GM23338 (cell line): ENCODE measurements at regions not wholly inside any gene's neighbourhood (a gene's known extent, or its start where the extent isn't known, plus 50 kb on each side); places are given as distances from the start of the nearest gene placed in this dataset.

ENCODE experiments used
- ATAC-seq: fragments of 200-7000 bp; cut with Tn5 transposase; 3 replicates; pipeline ENCODE4 v1.9.1; 2020
- DNase-seq: peaks from one replicate; pipeline ENCODE4 v3.0.0-alpha.2; 2015; ENCODE audit warnings: low spot score
- H2AFZ ChIP-seq: fragments of 200-600 bp; sonication (generic); 2 replicates; pipeline ENCODE4 v1.8.0; 2016; ENCODE audit warnings: antibody characterized with exemption, mild to moderate bottlenecking, moderate library complexity
- H3F3A ChIP-seq: fragments of 200-600 bp; sonication (generic); replicated peaks from 2 replicates; pipeline ENCODE4 v1.8.0; 2017; ENCODE audit warnings: antibody characterized with exemption, mixed run types, low read depth
- H3K27ac ChIP-seq: fragments of 200-600 bp; sonication (generic); 2 replicates; pipeline ENCODE4 v1.6.1; 2016; ENCODE audit warnings: low read depth
- H3K27me3 ChIP-seq: fragments of 200-600 bp; sonication (generic); 2 replicates; pipeline ENCODE4 v1.8.0; 2016; ENCODE audit warnings: mild to moderate bottlenecking, mixed run types, moderate library complexity; ENCODE audit not compliant: insufficient read depth
- H3K36me3 ChIP-seq: fragments of 200-600 bp; sonication (generic); 2 replicates; pipeline ENCODE4 v1.8.0; 2016; ENCODE audit warnings: mild to moderate bottlenecking; ENCODE audit not compliant: insufficient read depth
- H3K4me1 ChIP-seq: fragments of 200-600 bp; sonication (generic); 2 replicates; pipeline ENCODE4 v1.8.0; 2016; ENCODE audit warnings: mild to moderate bottlenecking, moderate library complexity; ENCODE audit not compliant: insufficient read depth
- H3K4me2 ChIP-seq: fragments of 200-600 bp; sonication (generic); 2 replicates; pipeline ENCODE4 v1.7.1; 2017; ENCODE audit warnings: mixed run types
- H3K4me3 ChIP-seq: fragments of 200-600 bp; sonication (generic); 2 replicates; pipeline ENCODE4 v1.6.1; 2016; ENCODE audit warnings: mixed run types
- H3K79me2 ChIP-seq: fragments of 200-600 bp; sonication (generic); replicated peaks from 2 replicates; pipeline ENCODE4 v1.8.0; 2017; ENCODE audit warnings: mild to moderate bottlenecking; ENCODE audit not compliant: insufficient read depth
- H3K9me2 ChIP-seq: fragments of 200-600 bp; sonication (generic); 2 replicates; pipeline ENCODE4 v1.8.0; 2017; ENCODE audit not compliant: insufficient read depth
- H4K20me1 ChIP-seq: fragments of 200-600 bp; sonication (generic); replicated peaks from 2 replicates; pipeline ENCODE4 v1.8.0; 2017; ENCODE audit warnings: mild to moderate bottlenecking; ENCODE audit not compliant: insufficient read depth
- H3K27ac Mint-ChIP-seq: 2 replicates; pipeline ENCODE4 v1.8.0; 2020; ENCODE audit warnings: inconsistent platforms, mild to moderate bottlenecking, moderate library complexity, mixed read lengths
- H3K27me3 Mint-ChIP-seq: 3 replicates; pipeline ENCODE4 v1.8.0; 2022; ENCODE audit warnings: low read depth, mild to moderate bottlenecking, moderate library complexity, mixed read lengths, inconsistent platforms; ENCODE audit not compliant: insufficient read depth, poor library complexity
- H3K36me3 Mint-ChIP-seq: 3 replicates; pipeline ENCODE4 v1.8.0; 2021; ENCODE audit warnings: low read depth, mild to moderate bottlenecking, inconsistent platforms, moderate library complexity, mixed read lengths
- H3K4me1 Mint-ChIP-seq: 3 replicates; pipeline ENCODE4 v1.8.0; 2020; ENCODE audit warnings: mild to moderate bottlenecking, inconsistent platforms, mixed read lengths
- H3K4me3 Mint-ChIP-seq: 3 replicates; pipeline ENCODE4 v1.8.0; 2021; ENCODE audit warnings: moderate library complexity, mild to moderate bottlenecking, inconsistent platforms, mixed read lengths
- H3K9me3 Mint-ChIP-seq: 3 replicates; pipeline ENCODE4 v1.8.0; 2020; ENCODE audit warnings: moderate library complexity, mild to moderate bottlenecking, inconsistent platforms, mixed read lengths
- EZH2 ChIP-seq: fragments of 200-600 bp; sonication (generic); IDR thresholded peaks from one replicate; pipeline ENCODE4 v1.8.0; 2017; ENCODE audit warnings: antibody characterized with exemption, mild to moderate bottlenecking, low read depth; ENCODE audit not compliant: unreplicated experiment
- EZH2phosphoT487 ChIP-seq: fragments of 200-600 bp; sonication (generic); IDR thresholded peaks from one replicate; pipeline ENCODE4 v1.8.1; 2018; ENCODE audit warnings: antibody characterized with exemption; ENCODE audit not compliant: unreplicated experiment
- NANOG ChIP-seq: IDR thresholded peaks from 2 replicates; pipeline ENCODE4 v1.6.1; 2016; ENCODE audit warnings: antibody characterized with exemption, borderline replicate concordance
- ZNF331 ChIP-seq: fragments of 250-450 bp; sonication (Bioruptor Pico); IDR thresholded peaks from 2 replicates; pipeline ENCODE4 v1.5.0; 2020; ENCODE audit warnings: low read depth, mild to moderate bottlenecking, moderate library complexity
- TF ChIP-seq, protein P1 (sequence below): IDR thresholded peaks from one replicate; pipeline ENCODE4 v1.6.1; 2018; ENCODE audit warnings: antibody characterized with exemption; ENCODE audit not compliant: unreplicated experiment
- TF ChIP-seq, protein P2 (sequence below): IDR thresholded peaks from 2 replicates; pipeline ENCODE4 v1.6.1; 2016; ENCODE audit warnings: antibody characterized with exemption
- TF ChIP-seq, protein P3 (sequence below): fragments of 250-450 bp; sonication (Bioruptor Pico); IDR thresholded peaks from 2 replicates; pipeline ENCODE4 v1.5.0; 2020; ENCODE audit warnings: mild to moderate bottlenecking, moderate library complexity
- TF ChIP-seq, protein P4 (sequence below), 2 experiments: fragments of 200-600 bp in 1 of 2; sonication (generic) in 1 of 2; conservative IDR thresholded peaks; 2 replicates each; pipeline versions ENCODE4 v1.5.1 to v1.6.1; 2016 to 2017; ENCODE audit warnings: antibody characterized with exemption in 2 of 2, low read depth in 2 of 2, mild to moderate bottlenecking in 2 of 2, moderate library complexity in 1 of 2

DNA sequence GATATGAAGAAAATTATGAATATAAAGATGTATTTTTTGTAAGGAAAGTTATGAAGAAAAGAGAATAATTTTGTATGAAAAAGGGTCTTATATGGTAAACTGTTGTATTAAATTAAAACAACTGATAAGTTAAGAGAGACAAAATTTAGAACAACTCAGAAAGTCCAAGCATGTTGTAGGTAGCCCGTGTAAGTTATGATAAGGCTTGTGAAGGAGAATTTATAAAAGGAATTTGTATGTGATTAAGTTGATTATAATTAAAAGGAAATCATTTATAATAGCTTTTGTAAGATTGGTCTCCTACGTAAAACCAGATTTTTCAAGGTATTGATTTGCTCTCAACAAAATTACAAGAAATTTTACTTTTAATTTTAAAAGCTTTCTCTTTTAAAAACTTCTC is 1579.3 kb downstream of the HACE1 start (continued):
- TF ChIP-seq, protein P1, sequence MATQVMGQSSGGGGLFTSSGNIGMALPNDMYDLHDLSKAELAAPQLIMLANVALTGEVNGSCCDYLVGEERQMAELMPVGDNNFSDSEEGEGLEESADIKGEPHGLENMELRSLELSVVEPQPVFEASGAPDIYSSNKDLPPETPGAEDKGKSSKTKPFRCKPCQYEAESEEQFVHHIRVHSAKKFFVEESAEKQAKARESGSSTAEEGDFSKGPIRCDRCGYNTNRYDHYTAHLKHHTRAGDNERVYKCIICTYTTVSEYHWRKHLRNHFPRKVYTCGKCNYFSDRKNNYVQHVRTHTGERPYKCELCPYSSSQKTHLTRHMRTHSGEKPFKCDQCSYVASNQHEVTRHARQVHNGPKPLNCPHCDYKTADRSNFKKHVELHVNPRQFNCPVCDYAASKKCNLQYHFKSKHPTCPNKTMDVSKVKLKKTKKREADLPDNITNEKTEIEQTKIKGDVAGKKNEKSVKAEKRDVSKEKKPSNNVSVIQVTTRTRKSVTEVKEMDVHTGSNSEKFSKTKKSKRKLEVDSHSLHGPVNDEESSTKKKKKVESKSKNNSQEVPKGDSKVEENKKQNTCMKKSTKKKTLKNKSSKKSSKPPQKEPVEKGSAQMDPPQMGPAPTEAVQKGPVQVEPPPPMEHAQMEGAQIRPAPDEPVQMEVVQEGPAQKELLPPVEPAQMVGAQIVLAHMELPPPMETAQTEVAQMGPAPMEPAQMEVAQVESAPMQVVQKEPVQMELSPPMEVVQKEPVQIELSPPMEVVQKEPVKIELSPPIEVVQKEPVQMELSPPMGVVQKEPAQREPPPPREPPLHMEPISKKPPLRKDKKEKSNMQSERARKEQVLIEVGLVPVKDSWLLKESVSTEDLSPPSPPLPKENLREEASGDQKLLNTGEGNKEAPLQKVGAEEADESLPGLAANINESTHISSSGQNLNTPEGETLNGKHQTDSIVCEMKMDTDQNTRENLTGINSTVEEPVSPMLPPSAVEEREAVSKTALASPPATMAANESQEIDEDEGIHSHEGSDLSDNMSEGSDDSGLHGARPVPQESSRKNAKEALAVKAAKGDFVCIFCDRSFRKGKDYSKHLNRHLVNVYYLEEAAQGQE = no peak
- TF ChIP-seq EZH2 = no peak
- no peak for TF ChIP-seq ZNF331
- TF ChIP-seq, protein P2, sequence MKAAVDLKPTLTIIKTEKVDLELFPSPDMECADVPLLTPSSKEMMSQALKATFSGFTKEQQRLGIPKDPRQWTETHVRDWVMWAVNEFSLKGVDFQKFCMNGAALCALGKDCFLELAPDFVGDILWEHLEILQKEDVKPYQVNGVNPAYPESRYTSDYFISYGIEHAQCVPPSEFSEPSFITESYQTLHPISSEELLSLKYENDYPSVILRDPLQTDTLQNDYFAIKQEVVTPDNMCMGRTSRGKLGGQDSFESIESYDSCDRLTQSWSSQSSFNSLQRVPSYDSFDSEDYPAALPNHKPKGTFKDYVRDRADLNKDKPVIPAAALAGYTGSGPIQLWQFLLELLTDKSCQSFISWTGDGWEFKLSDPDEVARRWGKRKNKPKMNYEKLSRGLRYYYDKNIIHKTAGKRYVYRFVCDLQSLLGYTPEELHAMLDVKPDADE = no peak

DNA sequence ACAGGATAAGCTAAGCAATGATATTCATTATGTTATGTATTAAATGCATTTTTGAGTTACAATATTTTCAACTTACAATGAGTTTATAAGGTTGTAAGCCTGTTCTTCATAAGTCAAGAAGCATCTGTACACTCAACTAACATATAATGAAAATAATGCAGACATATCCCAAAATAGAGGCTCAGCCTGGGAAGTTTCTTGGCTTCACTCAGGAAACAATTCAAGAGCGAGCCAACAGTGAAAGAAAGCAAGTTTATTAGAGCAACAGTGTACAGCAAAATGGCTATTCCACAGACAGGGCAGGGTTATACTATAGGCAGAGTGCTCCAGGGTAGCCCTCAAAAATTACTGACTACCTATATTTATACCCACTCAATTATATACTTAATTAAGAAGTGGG is 1581.8 kb downstream of the HACE1 start:
- Histone ChIP-seq H3K9me2 (no peaks in the 10 kb centered on the region), H4K20me1 (no peaks in the 10 kb centered on the region), H3K27ac (no peak overlapping the region), H3K36me3 (no peaks in the 10 kb centered on the region; the same call in 1 of the 2 replicates), H3K79me2 (no peaks in the 10 kb centered on the region), H3K4me3 (no peak overlapping the region), H2AFZ (no peak overlapping the region), H3K4me1 (no peaks in the 10 kb centered on the region), H3K27me3 (no peaks in the 10 kb centered on the region), H3K4me2 (no peak overlapping the region), H3F3A (no peaks in the 10 kb centered on the region)
- Mint-ChIP-seq H3K4me3 (no peak overlapping the region), H3K36me3 (peaks cover 23% of the 10 kb centered on the region; the same call in 2 of the 3 replicates), H3K27me3 (peaks cover 2% of the 10 kb centered on the region), H3K27ac (no peak overlapping the region), H3K9me3 (peaks cover 48% of the 10 kb centered on the region), H3K4me1 (no peaks in the 10 kb centered on the region)
- ATAC-seq = no peak
- DNase-seq = no peak
- TF ChIP-seq EZH2 (no peak), NANOG (no peak), EZH2phosphoT487 (no peak)
- TF ChIP-seq, protein P3, sequence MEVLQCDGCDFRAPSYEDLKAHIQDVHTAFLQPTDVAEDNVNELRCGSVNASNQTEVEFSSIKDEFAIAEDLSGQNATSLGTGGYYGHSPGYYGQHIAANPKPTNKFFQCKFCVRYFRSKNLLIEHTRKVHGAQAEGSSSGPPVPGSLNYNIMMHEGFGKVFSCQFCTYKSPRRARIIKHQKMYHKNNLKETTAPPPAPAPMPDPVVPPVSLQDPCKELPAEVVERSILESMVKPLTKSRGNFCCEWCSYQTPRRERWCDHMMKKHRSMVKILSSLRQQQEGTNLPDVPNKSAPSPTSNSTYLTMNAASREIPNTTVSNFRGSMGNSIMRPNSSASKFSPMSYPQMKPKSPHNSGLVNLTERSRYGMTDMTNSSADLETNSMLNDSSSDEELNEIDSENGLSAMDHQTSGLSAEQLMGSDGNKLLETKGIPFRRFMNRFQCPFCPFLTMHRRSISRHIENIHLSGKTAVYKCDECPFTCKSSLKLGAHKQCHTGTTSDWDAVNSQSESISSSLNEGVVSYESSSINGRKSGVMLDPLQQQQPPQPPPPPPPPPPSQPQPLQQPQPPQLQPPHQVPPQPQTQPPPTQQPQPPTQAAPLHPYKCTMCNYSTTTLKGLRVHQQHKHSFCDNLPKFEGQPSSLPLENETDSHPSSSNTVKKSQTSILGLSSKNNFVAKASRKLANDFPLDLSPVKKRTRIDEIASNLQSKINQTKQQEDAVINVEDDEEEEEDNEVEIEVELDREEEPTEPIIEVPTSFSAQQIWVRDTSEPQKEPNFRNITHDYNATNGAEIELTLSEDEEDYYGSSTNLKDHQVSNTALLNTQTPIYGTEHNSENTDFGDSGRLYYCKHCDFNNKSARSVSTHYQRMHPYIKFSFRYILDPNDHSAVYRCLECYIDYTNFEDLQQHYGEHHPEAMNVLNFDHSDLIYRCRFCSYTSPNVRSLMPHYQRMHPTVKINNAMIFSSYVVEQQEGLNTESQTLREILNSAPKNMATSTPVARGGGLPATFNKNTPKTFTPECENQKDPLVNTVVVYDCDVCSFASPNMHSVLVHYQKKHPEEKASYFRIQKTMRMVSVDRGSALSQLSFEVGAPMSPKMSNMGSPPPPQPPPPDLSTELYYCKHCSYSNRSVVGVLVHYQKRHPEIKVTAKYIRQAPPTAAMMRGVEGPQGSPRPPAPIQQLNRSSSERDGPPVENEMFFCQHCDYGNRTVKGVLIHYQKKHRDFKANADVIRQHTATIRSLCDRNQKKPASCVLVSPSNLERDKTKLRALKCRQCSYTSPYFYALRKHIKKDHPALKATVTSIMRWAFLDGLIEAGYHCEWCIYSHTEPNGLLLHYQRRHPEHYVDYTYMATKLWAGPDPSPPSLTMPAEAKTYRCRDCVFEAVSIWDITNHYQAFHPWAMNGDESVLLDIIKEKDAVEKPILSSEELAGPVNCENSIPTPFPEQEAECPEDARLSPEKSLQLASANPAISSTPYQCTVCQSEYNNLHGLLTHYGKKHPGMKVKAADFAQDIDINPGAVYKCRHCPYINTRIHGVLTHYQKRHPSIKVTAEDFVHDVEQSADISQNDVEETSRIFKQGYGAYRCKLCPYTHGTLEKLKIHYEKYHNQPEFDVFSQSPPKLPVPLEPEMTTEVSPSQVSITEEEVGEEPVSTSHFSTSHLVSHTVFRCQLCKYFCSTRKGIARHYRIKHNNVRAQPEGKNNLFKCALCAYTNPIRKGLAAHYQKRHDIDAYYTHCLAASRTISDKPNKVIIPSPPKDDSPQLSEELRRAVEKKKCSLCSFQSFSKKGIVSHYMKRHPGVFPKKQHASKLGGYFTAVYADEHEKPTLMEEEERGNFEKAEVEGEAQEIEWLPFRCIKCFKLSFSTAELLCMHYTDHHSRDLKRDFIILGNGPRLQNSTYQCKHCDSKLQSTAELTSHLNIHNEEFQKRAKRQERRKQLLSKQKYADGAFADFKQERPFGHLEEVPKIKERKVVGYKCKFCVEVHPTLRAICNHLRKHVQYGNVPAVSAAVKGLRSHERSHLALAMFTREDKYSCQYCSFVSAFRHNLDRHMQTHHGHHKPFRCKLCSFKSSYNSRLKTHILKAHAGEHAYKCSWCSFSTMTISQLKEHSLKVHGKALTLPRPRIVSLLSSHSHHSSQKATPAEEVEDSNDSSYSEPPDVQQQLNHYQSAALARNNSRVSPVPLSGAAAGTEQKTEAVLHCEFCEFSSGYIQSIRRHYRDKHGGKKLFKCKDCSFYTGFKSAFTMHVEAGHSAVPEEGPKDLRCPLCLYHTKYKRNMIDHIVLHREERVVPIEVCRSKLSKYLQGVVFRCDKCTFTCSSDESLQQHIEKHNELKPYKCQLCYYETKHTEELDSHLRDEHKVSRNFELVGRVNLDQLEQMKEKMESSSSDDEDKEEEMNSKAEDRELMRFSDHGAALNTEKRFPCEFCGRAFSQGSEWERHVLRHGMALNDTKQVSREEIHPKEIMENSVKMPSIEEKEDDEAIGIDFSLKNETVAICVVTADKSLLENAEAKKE = no peak
- TF ChIP-seq, protein P4, sequence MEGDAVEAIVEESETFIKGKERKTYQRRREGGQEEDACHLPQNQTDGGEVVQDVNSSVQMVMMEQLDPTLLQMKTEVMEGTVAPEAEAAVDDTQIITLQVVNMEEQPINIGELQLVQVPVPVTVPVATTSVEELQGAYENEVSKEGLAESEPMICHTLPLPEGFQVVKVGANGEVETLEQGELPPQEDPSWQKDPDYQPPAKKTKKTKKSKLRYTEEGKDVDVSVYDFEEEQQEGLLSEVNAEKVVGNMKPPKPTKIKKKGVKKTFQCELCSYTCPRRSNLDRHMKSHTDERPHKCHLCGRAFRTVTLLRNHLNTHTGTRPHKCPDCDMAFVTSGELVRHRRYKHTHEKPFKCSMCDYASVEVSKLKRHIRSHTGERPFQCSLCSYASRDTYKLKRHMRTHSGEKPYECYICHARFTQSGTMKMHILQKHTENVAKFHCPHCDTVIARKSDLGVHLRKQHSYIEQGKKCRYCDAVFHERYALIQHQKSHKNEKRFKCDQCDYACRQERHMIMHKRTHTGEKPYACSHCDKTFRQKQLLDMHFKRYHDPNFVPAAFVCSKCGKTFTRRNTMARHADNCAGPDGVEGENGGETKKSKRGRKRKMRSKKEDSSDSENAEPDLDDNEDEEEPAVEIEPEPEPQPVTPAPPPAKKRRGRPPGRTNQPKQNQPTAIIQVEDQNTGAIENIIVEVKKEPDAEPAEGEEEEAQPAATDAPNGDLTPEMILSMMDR (conservative IDR thresholded peaks at IDR 0.05; ENCODE audit: low read depth in 2 of 2) = no peak
- TF ChIP-seq, protein P1 = no peak
